Esophagus muscularis mucosa (tissue), 3 donors: ENCODE measurements at regions not wholly inside any gene's neighbourhood (a gene's known extent, or its start where the extent isn't known, plus 50 kb on each side); places are given as distances from the start of the nearest gene placed in this dataset.
A peak's percentile ranks its signal among the peaks of the same experiment; 100 is the strongest.

ENCODE experiments used
- EP300 ChIP-seq: sonication (generic); formaldehyde crosslinking; IDR thresholded peaks from one replicate; pipeline ENCODE4 v1.6.1; 2017; ENCODE audit warnings: antibody characterized with exemption
- POLR2AphosphoS5 ChIP-seq, 2 donors: sonication (generic); formaldehyde crosslinking; IDR thresholded peaks; one replicate each; pipeline ENCODE4 v1.6.1; 2017; ENCODE audit warnings: antibody characterized with exemption in 2 of 2

- TF ChIP-seq POLR2AphosphoS5 (IDR thresholded peaks at IDR 0.05) (peak in 1 of 2 donors; percentile 17), EP300 (no peak)
Observed at GRCh38 chr7:12861070-12861469, 173.6 kb downstream of the ARL4A start.
